Skeletal muscle tissue (tissue), 3 donors: ENCODE measurements at regions not wholly inside any gene's neighbourhood (a gene's known extent, or its start where the extent isn't known, plus 50 kb on each side); places are given as distances from the start of the nearest gene placed in this dataset.

Experiments used
- H3K27ac ChIP-seq: one replicate; pipeline ENCODE4 v1.7.0; 2013; ENCODE audit warnings: mild to moderate bottlenecking, low read depth, low read length, inconsistent platforms
- H3K27me3 ChIP-seq, 3 donors: one replicate each; pipeline ENCODE4 v1.7.0; 2013; ENCODE audit warnings: low read length in 3 of 3; ENCODE audit not compliant: control insufficient read depth in 3 of 3, insufficient read depth in 3 of 3
- H3K36me3 ChIP-seq, 3 donors: one replicate each; pipeline ENCODE4 v1.7.0; 2013; ENCODE audit warnings: low read length in 3 of 3; ENCODE audit not compliant: control insufficient read depth in 3 of 3, insufficient read depth in 3 of 3
- H3K4me1 ChIP-seq, 3 donors: one replicate each; pipeline ENCODE4 v1.7.0; 2013; ENCODE audit warnings: low read length in 3 of 3, mild to moderate bottlenecking in 3 of 3; ENCODE audit not compliant: control insufficient read depth in 3 of 3, insufficient read depth in 3 of 3
- H3K4me3 ChIP-seq, 3 donors: one replicate each; pipeline ENCODE4 v1.7.0; 2013; ENCODE audit warnings: low read length in 3 of 3
- H3K9ac ChIP-seq, 3 donors: one replicate each; pipeline ENCODE4 v1.7.0; 2013; ENCODE audit warnings: low read length in 3 of 3, mild to moderate bottlenecking in 3 of 3, moderate library complexity in 2 of 3, low read depth in 1 of 3
- H3K9me3 ChIP-seq, 3 donors: one replicate each; pipeline ENCODE4 v1.7.0; 2013; ENCODE audit warnings: low read length in 3 of 3; ENCODE audit not compliant: control insufficient read depth in 3 of 3
- donor health status: Osteomylitis.

DNA sequence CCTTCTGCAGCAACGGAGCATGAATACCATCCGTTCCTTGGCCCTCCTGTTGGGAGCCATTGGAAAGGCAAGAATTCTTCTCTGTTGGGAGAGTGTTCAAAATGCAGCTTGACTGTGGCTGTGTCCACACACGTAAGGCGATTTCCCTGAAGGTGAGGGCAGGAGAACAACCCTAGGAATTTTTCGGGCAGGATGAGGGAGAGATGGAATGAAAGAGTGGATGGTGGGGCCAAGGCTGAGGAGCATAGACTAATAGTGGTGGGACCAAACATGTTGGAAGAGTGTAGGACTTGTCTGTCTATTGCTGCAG lies 924.9 kb downstream of the TBC1D22A start:
- Histone ChIP-seq H3K27me3 (no peaks in the 10 kb centered on the region), H3K9me3 (peaks cover 0 to 8% (median 2%) of the 10 kb centered on the region in 3 donors), H3K27ac (no peak overlapping the region), H3K36me3 (no peaks in the 10 kb centered on the region), H3K4me1 (no peaks in the 10 kb centered on the region), H3K4me3 (no peak overlapping the region), H3K9ac (no peak overlapping the region)

DNA sequence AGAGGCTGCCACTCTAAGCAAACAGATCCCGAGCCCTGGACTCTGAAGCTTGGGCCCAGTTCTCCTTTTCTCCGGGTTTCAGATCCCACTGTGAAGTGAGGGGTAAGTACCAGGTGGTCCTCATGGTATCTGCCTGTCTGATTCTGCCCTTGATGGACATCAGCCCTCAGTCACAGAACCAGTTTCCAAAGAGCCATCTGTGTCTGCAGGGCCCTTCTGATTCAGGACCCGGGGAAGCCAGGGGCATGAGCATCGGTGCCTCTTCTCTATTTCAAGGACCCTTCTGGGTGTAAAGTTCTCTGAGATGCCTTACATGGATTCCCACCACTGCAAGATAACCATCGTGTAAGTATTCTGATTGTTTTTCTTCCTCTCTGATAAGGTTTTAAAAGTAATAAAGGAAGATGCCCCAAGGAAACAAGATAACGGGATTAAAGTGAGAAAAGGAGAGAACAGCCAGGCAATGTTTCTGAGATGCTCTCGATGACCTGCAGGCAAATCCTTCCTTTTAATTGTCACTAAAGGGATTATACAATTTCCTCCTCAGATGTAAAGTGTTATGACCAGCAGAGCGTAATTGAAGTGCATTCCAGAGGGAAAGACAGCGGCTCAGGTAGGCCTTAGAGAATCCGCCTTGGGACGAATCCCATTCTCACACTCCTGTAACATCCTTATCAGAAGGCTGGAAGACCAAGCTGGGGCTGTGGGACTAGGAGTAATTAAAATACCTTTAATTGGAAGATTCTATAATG lies 924.3 kb downstream of the TBC1D22A start:
- Histone ChIP-seq H3K4me3 (no peak overlapping the region), H3K36me3 (no peaks in the 10 kb centered on the region), H3K27me3 (peaks cover 0 to 2% (median 0%) of the 10 kb centered on the region in 3 donors), H3K9ac (no peak overlapping the region), H3K27ac (no peak overlapping the region), H3K4me1 (no peaks in the 10 kb centered on the region), H3K9me3 (peaks cover 0 to 11% (median 2%) of the 10 kb centered on the region in 3 donors)

GRCh38 chr22:47681411-47682165 lies 919.1 kb downstream of the TBC1D22A start:
- Histone ChIP-seq H3K9me3 (peaks cover 0 to 13% (median 0%) of the 10 kb centered on the region in 3 donors), H3K27me3 (peaks cover 0 to 4% (median 0%) of the 10 kb centered on the region in 3 donors), H3K27ac (no peak overlapping the region)

DNA sequence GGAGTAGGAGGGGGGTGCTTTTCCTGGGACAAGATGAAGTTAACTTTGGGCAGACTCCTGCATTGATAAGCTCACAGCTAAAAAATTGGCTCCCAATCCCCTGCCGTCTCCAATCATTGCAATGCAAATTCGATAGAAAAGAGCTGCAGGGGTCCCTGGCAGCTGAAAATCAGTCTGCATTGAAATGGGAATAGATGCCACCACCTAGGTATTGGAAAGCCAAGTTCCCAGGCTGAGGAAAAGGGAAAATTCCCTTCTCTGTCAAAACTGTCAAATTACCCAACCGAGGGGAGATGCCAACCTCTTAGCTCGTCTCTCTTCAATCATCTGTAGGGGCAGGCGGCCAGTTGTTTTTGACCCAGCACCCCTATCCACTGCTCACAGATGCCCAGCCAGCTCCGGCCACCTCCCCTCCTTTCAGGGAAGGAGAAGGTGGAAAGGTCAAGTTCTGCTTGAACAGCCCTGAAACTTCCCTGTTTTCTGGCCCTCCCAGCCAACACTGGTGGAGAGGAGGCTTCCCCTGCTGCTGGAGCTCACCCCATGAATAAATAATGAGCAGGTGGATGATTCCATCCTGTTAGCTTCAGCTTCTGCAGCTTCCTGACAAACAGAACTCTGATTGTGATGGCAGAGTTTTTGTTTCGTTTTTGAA lies 916.3 kb downstream of the TBC1D22A start:
- Histone ChIP-seq H3K4me1 (no peaks in the 10 kb centered on the region), H3K27ac (no peak overlapping the region), H3K27me3 (peaks cover 0 to 4% (median 0%) of the 10 kb centered on the region in 3 donors), H3K4me3 (no peak overlapping the region), H3K36me3 (no peaks in the 10 kb centered on the region), H3K9ac (no peak overlapping the region), H3K9me3 (peaks cover 0 to 7% (median 0%) of the 10 kb centered on the region in 3 donors)

More at GRCh38 chr22:47681411-47682165, 919.1 kb downstream of the TBC1D22A start:
- Histone ChIP-seq H3K4me3 (no peak overlapping the region), H3K36me3 (no peaks in the 10 kb centered on the region), H3K9ac (no peak overlapping the region), H3K4me1 (no peaks in the 10 kb centered on the region)

- Histone ChIP-seq H3K36me3 (no peaks in the 10 kb centered on the region), H3K4me1 (no peaks in the 10 kb centered on the region), H3K9ac (no peak overlapping the region), H3K4me3 (no peak overlapping the region), H3K27me3 (peaks cover 0 to 4% (median 0%) of the 10 kb centered on the region in 3 donors), H3K27ac (no peak overlapping the region), H3K9me3 (peaks cover 0 to 5% (median 0%) of the 10 kb centered on the region in 3 donors)
Measured at GRCh38 chr22:47678048-47678447, 915.6 kb downstream of the TBC1D22A start.

- Histone ChIP-seq H3K4me3 (no peak overlapping the region), H3K27ac (no peak overlapping the region), H3K36me3 (no peaks in the 10 kb centered on the region), H3K9me3 (peaks cover 0 to under 1% (median 0%) of the 10 kb centered on the region in 3 donors), H3K27me3 (peaks cover 0 to 2% (median 1%) of the 10 kb centered on the region in 3 donors), H3K4me1 (no peaks in the 10 kb centered on the region), H3K9ac (no peak overlapping the region)
Measured at GRCh38 chr22:47676685-47677084, 914.2 kb downstream of the TBC1D22A start.

- H3K9ac ChIP-seq, result no peak overlapping the region
- H3K4me1 ChIP-seq, result no peaks in the 10 kb centered on the region
- no peak overlapping the region for H3K4me3 ChIP-seq
- no peaks in the 10 kb centered on the region for H3K36me3 ChIP-seq
- H3K27me3 ChIP-seq, result peaks cover 0 to 2% (median 0%) of the 10 kb centered on the region in 3 donors
- H3K27ac ChIP-seq, result no peak overlapping the region
- H3K9me3 ChIP-seq, result no peaks in the 10 kb centered on the region
Measured at GRCh38 chr22:47674600-47674999, 912.1 kb downstream of the TBC1D22A start.

DNA sequence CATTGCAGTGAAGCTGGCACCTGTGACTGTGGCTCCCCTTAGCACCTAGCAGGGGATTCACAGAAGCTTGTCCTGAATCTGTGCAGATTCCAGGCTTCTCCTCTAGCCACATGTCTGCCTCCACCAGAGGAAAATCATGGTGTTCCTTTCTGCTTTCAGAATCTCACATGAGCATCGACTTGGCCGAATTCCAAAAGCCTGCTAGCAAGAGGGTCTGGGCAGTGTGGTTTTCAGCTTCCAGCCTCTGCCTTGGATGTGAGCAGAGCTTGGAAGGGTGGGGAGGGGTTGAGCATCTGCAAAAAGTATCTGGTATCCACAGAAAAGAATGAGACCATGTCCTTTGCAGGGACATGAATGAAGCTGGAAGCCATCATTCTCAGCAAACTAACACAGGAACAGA lies 911.1 kb downstream of the TBC1D22A start:
- no peak overlapping the region for H3K9ac ChIP-seq
- no peaks in the 10 kb centered on the region for H3K9me3 ChIP-seq
- H3K27me3 ChIP-seq, result peaks cover 0 to 2% (median 0%) of the 10 kb centered on the region in 3 donors
- no peak overlapping the region for H3K27ac ChIP-seq
- no peaks in the 10 kb centered on the region for H3K4me1 ChIP-seq
- no peaks in the 10 kb centered on the region for H3K36me3 ChIP-seq
- no peak overlapping the region for H3K4me3 ChIP-seq

- Histone ChIP-seq H3K9me3 (no peaks in the 10 kb centered on the region), H3K9ac (no peak overlapping the region), H3K36me3 (no peaks in the 10 kb centered on the region), H3K27me3 (peaks cover 0 to 2% (median 0%) of the 10 kb centered on the region in 3 donors), H3K27ac (no peak overlapping the region), H3K4me1 (no peaks in the 10 kb centered on the region), H3K4me3 (no peak overlapping the region)
Measured at GRCh38 chr22:47672526-47672925, 910.1 kb downstream of the TBC1D22A start.

GRCh38 chr22:47665151-47665550 lies 902.7 kb downstream of the TBC1D22A start:
- no peak overlapping the region for H3K9ac ChIP-seq
- H3K4me3 ChIP-seq, result no peak overlapping the region
- no peaks in the 10 kb centered on the region for H3K36me3 ChIP-seq
- no peaks in the 10 kb centered on the region for H3K27me3 ChIP-seq
- peaks cover 0 to 9% (median 6%) of the 10 kb centered on the region in 3 donors for H3K9me3 ChIP-seq
- H3K27ac ChIP-seq, result no peak overlapping the region
- no peaks in the 10 kb centered on the region for H3K4me1 ChIP-seq
